DMS 273 (cell line): ENCODE measurements at regions not wholly inside any gene's neighbourhood (a gene's known extent, or its start where the extent isn't known, plus 50 kb on each side); places are given as distances from the start of the nearest gene placed in this dataset.

Experiments
- DNase-seq: peaks from one replicate; lab custom pipeline; 2025; ENCODE audit not compliant: unreplicated experiment; lab: John Stamatoyannopoulos, UW

DNA sequence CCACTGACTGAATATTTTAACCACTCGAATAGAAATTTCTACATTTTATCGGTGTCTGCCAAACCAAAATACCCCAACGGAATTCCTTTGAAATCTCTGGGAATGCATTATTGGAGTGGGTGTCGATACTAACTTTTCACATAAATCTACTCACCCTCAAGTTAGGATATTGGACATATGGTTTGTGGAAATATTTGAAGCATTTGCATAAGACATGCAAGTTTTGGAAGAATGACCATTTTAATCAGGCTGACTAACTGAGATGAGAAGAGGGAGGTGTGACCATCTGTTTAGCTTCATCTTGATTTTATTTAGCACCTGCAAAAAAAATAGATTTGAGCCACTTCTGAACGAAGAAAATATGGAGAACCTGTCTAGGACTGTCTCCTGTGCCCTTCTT, 61.2 kb downstream of the KLF6 start:
- DNase-seq = no peak

DNA sequence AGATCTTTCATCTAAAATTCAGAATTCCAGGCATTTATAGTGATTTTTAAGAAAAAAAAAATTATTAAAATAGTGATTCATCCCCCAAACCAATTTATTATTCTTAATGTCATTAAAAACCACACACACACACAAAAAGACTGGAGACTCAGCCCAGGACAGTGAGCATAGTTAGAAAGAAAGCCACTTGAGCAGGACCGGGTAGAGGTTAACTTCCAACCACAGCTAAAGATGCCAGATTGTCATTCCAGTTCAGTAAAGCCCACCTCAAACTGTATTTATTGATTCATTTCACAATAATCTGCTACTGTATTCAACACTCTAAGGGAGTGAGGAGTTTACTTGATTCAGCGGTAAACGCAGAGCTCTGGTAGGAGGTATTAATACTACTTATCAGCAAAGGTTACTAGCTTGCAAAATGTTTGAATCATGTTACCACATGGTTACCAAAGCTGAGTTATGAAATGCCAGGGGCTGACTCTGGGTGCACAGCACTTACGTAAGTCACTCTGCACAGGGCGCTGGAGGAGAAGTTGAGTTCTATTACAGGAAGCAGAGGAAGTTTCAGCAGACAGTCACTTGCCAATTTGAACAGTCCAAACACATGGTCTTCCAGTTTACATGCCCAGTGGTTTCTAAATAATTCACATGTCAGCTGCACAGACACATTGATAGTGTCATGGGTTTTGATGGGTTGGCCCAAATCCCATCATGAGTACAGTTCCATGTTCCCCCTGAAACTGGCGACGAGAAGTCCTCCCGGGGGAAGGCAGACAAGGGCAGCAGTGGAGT, 64.6 kb downstream of the KLF6 start:
- no peak for DNase-seq

DNA sequence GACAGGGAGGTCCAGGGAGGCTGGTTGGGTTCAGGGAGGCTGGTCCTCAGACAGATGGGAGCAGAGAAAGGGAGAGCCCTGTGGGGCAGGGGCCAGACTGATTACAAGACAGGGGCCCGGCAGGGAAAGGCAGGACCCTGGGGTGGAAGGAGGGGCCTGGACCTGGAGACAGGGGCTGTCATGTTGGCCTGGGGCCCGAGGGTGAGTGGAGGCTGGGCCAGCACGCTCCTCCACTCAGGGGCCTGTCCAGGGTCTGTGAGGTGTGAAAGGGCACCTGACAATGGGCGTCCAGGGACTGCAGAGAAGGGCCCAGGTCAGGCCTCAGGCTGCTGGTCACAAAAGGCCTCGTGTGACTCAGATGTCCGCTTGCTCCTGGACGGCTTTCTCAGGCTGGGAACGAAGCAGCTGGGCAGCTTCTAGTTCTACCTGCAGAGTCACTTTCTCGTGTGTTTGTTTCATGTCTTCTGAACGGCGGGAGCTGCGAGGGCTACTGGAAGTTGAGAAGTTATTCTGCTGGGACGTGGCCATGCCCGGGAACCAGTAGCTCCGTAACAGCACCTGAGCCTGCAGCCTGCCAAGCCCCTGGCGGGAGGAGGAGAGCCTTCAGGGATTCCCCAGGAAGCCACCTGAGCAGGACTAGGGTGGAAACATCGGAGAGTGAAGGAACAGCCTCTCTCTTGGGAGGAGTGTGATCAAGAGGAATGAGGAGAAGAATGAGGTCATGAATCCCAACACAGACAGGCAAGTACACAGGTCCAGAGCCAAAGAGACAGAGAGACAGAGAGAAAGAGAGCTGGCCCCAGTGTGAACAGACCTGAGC, 65.8 kb downstream of the KLF6 start:
- DNase-seq = no peak

DNA sequence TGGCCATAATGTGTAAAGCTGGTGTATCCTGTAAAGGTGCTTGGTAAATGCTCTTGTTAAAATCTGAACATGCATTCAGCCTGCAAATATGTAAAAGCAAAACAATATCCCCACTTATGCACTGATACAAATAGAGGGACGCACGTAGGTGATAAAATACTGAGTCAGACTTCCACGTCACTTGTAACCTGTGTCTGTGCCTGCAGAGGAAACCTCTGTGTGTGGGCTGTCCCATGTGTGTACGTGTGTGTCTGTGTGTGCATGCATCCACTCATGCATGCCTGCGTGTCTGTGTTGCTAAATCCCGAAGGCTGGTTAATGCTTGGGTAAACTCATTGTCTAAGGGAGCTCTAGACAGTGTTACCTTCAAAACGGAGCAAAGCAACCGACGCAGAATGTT, 68.9 kb downstream of the KLF6 start:
- DNase-seq = no peak

DNA sequence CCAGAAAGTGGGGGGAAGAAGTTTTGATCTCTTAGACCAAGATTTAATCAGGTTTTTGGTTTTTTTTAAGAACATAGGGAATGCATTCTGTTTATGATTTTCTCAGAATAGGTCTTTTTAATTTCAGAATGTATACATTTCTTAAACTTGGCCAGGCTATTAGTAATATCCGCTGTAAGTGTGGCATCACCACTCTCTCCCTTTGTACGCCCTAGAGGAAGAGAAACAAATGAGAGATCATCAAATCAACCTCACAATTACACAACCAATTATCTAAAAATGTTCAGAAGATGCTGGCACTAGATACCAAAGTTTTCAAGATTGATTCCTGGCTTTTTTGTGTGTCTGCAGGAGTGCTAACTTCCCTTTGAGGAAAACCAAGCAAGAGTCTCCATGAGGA, 70.0 kb downstream of the KLF6 start:
- no peak for DNase-seq

DNA sequence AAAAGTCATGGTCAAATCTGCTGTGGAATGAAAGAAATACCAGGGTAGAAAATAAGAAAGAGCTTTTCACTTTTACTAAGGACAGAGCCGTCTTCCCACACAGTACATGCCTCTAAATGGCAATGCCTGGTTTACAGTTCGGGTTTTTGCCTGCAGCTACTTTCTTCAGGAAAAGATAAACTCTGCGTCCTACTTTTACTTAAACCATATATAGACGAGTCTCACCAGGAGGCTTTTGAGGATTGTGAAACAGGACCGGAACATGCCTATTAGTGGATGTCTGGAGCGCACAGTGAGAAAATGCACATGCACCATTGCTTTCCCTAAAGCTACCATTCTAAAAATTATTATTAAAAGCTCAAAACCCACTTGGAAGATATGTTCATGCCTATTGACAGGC, 70.5 kb downstream of the KLF6 start:
- no peak for DNase-seq

DNA sequence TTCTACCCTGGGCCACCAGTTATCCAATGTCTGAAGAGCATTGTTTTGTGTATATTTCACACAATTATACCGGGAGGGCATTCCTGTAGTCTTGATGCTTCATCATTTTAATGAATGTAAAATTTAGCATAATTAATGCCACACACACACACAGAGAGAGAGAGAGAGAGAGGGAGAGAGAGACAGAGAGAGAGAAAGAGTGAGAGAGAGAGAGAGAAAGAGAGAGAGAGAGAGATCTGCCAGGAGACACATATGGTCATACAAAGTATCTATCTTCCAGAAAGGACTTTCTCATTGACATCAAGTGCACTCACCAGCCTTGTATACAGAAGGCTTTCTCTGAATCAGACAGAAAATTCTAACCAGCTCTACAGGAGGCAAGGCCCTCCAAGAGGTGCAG, 72.3 kb downstream of the KLF6 start:
- no peak for DNase-seq

DNA sequence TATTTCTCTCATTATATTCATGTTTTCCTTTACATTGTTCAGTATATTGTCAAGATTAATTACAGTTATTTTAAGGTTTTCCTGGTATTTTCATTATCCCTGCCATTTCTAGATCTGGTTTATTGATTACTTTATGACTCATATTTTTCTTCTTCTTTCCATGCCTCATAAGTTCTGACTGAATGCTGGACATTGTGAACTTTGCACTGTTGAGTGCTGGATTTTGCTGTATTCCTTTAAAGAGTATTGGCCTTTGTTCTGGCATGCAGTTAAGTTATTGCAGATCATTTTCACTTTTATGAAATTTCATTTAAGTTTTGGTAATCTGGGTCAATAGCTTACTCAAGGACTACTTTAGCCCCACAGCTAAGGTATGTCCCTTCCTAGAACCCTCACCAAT, 73.1 kb downstream of the KLF6 start:
- no peak for DNase-seq

DNA sequence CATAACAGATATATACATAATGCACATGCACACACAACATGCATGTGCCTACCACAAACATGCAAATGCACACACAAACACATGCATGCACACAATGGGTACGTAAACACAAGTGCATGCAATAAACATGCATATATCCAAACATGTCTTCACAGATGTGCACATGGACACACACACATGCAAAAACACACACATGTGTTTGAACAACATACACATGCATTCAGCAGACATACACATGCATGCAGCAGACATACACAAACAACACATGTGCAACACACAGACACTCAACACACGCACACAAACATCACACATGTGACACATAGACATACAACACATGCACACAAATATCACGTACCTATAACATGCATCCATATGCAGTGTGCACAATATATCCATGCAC, 74.2 kb downstream of the KLF6 start:
- no peak for DNase-seq

DNA sequence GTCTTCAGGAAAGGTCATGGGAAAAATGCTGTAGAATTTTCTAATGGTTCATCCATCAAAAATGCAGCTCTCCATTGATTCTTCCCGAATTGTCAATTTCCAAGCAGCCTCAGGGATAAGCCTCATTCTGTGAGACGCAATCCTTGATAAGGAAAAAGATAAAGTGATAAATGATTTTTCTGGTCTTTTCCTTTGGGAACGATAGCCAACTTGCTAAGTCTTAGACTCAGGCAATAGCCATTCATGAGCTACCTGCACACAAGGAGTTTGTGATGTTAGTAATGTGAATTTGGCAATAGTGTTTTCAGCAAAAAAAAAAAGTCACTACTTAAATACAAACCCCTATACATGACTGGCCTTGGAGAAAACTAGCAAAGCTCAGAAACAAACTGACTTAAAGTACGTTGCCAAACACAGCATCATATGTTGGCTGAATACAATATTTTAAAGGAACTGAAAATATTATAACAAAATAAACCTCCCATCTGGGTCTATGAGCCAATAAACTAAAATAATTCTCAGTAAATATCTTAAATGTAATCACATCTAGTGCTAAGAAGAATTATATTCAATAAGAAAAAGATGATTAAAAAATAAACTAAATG, 75.5 kb downstream of the KLF6 start:
- no peak for DNase-seq

DNA sequence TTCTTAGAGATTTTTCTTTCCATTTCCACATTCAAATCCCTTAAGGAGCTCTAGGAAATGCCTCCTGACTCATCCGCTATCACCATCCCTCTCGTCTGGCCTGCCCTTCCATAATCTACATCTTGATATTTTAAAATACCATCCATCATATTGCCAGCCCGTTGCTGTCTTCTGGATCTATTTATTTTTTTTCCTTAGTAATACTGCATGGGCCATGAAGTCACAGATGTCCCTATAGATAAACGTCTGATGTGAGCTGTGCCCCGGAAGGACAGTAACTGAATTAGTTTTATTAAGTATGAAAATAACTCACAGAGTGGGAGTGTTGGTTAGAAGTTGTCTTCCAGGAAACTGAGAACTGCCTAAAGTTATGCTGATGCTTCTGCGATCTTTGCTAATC, 76.2 kb downstream of the KLF6 start:
- no peak for DNase-seq

DNA sequence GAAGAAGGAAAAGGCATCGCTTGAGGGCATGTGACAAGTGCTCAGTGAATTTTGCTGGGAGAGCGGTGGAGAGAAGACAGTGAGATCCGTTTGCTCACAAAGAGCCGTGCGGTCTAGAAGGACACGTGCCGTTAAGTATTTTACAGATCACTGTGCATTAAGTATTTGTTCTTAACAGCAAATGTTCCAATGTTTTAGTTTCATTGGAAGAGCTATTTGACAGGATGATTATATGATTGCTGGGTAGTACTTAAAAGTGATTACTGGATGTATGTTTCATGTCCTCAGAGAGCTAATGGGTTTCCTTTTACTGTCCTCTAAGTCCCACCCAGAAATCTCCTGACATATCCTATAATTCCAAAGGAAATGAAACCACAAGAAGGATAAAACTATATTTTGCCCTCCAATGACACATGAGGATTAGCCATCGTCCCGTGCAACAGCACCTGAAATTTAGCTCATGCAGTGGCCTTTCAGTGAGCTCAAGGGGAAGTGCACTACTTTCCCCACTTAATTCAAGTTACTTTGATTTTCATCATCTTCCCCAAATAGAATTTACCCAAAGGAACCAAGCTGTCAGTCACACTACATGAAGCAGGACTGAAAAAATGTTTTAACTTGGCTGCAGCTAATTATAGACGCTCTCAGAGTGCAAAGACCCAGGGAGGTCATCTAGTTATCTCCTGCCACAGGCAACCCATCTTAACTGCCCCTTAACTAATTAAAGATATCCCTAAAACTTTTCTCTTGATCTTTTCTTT, 80.3 kb downstream of the KLF6 start:
- DNase-seq = no peak

DNA sequence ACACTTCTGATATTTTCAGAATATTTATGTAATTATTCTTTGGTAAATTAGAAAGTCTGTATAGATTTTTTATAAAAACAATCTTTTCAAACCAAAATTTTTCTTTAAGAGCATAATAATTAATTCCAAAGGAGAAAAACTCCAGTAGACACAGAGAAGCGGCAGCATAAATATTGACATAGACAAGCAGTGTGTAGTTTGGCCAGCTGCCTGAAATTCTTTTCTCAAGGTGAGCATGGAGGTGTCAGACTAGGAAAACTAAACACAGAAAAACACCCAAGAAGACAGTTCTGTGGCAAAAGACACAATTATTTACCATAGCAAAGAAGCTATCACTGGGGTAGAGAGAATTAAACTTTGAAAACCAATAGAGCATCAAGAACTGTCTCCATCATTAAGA, 82.4 kb downstream of the KLF6 start:
- DNase-seq = no peak

DNA sequence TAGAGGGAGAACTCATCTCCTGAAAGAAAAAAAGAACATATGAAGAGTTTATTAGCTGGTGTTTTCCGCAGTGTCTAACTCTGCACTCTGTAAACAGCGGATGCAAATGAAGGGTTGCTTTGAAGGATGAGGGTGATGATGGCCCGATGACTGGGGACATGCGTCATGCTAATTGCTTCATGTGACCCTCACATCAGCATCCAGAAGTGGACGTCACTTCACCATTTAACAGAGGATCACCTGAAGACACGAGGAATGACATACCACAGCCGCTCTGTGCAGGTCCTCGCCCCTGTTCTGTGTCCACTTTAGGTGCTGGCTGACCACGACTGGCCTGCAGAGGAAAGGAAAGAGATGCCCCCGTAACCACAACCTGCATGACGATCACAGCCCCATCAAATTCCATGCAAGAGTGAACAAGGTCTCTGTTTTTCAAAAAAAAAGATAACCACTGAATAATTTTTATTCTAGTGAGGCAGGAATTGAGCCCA, 82.9 kb downstream of the KLF6 start:
- no peak for DNase-seq

DNA sequence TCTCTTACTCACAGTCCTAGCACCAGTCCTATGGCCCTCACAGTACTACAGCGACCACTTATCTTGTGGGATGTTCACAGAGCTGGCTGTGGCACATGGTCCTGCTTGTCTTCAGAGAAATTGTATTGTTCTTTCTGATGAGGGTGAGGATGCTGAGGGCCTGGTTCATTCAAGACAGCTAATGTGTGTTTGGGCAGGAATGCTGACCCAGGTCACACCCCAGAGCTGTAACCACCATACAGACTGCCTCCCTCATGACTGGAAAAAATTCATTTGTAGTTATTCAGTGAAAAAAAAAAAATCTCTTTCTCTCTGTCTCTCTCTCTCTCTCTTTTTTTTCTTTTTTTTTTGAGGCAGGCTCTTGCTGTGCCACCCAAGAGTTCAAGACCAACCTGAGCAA, 83.5 kb downstream of the KLF6 start:
- DNase-seq = no peak

DNA sequence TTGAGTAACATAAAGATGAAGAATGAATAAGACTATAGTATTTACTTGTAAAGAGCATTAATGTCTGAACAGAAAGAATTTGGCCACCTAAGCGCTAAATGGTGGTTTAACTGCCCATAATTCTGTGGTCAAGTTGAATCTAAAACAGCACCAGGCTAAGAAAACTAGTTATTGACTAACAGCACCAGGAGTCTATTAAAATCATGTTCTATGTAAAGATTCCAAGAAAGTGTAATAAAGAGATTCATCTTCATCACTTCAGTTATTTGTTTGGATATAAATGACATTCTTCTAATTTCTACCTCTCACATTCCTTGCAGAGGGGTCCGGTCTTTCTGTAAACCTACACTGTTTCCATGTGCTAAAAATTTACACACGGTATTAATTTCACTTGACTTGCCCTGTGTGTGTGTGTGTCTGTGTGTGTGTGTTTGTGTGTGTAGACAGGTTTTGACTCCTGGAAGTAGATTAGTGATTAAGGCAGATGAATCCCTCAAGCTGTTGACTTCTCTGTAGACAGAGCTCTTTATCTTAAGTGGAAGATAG, 84.4 kb downstream of the KLF6 start:
- no peak for DNase-seq

DNA sequence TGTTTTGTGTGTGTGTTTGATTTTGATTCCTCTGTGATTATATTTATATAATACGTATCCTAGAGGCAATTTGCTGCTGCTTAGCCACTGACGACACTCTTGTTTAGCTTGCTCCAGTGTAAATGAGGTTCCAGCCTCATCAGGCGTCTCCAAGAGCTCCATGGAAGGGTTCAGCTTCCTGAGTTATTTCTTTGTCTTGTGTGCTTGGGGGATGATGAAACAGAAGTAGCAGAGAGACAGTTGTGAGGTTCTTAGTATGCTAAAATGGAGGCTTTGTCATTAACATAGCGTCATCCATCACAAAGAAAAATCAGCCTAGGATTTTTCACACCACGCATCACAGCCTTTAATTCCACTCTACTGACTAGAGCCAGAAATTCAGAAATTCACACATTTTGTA, 85.1 kb downstream of the KLF6 start:
- no peak for DNase-seq

DNA sequence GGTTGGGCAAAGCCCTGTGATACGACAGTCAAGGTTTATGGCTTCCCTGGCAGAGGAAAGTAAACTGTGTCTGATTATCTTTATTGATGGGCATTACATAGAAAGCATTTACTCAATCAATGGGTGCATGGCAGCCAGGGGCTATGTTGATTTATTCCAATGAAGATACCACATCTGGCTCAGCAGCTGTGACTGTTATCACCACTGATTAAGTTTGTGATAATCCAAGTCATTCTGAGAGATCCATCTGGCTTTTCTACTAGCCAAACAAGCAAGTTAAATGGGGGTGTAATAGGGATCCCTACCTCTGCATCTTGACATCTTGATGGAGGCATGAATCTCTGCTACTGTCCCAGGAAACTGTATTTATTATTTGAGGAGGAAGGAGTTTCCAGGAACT, 86.7 kb downstream of the KLF6 start:
- DNase-seq = no peak

DNA sequence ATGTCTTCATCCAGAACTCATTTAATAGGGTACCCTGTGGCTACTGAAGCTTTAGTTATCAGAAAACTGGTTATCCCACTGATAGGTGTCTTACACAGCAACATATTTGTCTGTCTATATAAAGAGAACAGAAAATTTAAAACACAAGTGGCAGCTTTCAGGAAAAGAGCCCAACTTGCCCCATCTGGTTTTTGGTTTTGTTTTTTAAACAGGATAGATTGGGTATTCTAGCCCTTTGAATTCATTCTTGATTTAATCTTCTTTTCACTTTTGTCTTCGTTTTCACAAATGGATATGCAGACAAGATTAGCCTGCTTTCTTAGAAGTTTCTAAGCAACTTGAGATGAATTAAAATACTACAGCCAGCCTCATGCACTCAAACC, 91.3 kb downstream of the KLF6 start:
- no peak for DNase-seq

DNA sequence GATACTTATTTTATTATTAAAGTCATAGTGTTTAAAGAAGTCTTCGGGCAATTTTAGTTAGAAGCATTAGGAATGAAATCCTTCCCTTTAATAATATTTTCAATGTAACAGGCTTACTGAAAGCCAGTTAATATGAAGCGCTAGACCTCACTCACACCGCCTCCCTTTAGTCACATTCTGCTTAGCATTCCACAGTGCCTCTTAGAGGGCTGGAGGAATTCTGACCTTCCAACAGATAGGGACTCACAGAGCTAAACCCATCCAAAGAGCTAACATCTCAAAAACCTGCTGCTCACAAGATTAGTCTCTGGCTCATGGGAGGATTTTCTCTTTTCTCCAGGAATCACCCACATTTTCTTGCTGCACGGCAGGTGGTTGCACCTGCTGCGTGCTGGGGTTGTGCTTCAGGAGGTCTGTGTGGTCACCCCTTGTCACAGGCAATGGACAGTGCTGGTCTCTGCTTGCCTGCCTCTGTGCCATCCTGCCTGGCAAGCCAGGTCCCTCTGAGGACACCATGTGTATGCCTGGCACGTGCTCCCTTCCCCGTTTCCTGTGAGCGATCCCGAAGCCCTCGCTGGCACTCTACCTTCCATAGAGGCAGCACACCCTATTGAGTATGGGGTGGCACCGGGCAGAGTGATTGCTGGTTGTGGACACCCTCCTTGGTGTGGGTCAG, 91.8 kb downstream of the KLF6 start:
- no peak for DNase-seq
